HG02938 (cell line): ENCODE measurements at regions not wholly inside any gene's neighbourhood (a gene's known extent, or its start where the extent isn't known, plus 50 kb on each side); places are given as distances from the start of the nearest gene placed in this dataset.

Experiments
- ATAC-seq: cut with Tn5 transposase; IDR thresholded peaks from one replicate; pipeline ENCODE4 v1.9.1; 2021; ENCODE audit warnings: mild to moderate bottlenecking, moderate library complexity; ENCODE audit not compliant: unreplicated experiment

DNA sequence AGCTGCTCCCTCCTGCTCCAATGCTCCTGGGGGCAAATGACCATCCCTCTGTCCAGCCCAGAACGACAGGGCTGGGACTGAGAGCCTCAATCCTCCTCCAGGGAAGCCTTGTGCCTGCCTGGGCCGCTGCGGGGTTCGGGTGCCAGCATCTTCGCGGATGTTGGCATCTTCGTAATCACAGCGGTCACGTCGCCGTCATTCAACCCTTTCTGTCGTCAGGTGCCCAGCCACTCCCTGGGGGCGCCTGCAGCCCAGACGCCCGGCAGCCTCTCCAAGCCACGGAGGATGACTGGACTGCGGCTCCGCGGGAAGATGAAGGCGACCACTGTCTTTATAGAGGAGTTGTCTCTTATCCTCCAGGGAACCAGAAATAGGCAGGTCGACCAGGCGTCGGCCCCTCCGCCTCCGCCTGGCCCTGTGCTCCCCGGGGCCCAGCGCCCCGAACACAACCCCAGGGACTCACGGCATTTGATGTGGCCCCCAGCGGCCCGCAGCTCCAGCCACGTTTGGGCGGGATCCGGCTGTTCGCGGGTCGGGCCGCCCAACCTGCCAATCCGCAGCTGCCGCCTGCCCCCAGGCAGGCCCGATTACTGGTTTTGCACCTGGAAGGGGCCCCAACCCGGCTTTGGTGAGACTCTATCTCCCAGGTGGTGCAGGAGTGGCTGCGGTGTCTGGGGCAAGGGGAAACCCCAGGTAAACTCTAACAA, 113.9 kb downstream of the THNSL2 start:
- ATAC-seq: no peak

DNA sequence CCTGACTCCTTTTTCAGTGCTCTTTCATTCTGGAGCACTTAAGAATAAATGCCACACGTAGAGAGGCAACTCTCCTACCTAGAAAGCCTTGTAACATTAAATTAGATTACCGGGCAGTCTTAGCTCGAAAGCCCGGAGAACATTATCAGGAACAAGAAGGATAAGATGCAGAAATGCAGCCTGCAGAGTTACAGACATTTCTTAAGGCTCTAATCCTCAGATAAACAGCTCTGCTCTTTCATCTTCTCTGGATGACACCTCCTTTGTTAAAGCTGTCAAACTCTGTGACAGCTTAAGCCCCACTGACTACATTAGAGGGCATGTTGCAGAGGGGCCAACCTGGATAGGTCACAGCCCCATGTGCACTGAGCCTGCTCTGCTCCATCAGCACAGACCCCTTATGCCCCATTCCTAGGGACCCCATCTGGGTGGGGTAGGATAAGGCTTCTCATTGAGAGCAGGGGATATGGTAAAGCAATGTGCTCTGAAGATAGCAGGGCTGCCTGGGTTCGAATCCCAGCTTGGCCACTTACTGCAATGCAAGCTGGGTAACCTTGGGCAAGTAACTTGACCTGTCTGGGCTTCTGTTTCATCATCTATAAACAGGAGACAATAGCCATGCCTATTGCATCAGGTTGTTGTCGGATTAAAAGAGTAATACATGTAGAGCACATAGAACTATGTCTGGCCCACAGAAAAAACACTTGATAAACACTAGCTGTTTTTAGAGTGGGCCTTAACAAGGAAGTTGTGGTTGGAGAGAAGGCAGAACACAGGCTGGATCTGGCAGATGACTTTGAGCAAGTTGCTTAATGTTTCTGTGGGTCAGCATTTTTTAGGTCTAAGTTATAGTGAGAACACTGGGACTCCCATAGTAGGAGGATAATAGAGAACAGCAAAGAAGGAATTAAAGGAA, 111.4 kb downstream of the THNSL2 start:
- ATAC-seq: no peak

DNA sequence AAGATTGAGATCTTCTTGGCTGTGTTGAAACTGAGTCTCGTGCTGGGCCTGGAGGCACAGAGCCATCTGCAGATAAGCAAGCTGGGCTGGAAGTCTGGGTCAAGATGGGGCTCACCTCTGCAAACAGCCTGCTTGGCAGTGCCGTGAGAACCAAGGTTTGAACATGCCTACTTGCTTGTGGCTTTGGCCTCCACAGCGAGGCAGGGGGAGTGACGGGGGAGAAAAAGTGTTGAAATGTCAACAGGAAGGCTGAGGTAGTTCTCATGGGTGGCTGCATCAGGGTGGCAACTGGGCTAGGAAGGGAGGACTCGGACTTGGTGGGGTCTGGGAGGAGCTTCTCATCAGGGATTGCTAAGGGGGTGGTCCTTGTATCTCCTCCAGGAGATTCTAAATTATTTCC, 99.7 kb downstream of the THNSL2 start:
- ATAC-seq: no peak

DNA sequence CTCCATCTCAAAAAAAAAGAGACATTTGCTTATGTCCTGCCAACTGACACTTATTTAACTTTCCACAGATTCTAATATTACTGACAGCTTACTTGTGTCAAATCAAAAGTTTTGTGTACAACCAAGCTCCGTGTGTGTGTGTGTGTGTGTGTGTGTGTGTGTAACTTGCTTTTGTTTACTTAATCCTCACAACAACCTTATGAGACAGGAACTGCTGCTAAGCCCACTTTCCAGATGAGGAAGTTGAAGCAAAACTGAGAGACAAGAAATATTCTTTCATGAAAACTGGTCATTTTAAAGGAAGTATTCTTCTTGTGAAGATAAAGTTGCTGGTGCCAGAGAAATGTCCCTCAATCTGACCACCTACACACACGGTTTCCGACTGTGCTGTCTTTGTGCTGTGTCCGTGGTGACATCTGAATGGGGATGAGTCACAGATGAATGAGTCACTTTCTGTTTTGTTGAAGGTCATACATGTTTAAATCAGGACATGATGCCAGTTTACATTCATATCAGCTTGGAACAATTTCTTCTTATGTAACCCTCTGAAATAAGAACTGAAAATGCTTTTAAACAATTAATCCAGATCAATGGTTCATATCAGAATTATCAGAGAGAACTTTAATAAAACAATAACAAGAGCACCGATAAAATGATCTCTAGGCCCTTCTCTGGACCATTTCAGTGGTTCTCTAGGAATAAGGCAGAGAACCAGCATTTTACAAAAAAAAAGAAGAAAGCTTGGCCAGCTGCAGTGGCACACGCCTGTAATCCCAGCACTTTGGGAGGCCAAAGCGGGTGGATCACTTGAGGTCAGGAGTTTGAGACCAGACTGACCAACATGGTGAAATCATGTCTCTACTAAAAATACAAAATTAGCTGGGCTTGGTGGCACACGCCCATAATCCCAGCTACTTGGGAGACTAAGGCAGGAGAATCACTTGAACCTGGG, 95.5 kb downstream of the THNSL2 start:
- no peak for ATAC-seq

DNA sequence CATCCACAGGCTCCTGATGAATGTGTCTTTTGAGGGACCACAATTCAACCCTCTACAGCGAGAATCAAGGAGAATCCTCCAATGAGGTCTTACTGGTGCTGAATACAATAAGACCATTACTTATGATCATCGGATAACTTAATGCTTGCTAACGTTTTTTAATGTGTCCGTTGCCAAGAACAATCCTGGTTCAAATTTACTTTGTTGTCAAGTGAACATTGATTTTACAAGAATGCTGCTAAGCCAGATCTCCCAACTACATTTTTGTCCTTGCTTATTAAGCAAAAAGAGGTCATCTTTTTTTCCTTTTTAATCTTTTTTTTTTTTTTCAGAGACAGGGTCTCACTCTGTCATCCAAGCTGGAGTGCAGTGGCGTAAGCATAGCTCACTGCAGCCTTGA, 93.7 kb downstream of the THNSL2 start:
- ATAC-seq: no peak

DNA sequence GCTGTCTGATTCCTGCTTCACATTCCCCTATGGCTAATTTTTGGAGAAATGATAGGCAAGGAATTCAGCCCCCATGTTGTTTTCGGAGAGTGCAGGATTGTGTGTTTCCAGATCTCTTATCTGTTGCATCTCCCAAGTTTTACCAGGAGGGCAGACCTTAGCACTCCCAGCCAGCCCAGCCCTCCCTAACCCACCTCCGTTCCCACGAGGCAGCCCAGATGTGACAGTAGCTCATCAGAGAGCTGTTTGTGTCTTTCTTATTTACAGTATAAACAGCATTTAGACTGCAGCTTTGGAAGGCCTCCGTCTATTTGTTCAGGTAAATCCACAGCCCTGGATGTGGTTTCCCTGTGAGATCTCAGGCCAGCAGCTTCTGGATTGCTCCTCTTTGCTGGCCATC, 91.6 kb downstream of the THNSL2 start:
- no peak for ATAC-seq

DNA sequence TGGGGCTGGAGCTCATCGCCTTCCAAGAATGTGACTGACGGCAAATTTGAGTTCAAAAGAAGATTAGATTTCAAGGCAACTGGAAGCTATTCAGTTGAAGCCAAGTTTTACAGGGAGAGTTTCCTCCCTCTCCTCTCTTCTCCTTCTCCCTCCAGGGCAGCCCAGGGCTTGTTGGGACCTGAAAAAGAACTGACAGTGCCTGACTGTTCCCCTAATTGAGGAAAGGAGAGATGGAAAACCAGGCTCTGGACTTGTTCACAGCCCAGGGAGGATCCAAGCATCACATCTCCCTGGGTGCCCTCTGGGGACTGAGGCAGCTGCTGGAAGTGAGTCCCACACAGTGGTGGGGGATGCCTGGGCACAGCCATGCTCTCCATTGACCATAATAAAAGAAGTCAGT, 88.1 kb downstream of the THNSL2 start:
- no peak for ATAC-seq

DNA sequence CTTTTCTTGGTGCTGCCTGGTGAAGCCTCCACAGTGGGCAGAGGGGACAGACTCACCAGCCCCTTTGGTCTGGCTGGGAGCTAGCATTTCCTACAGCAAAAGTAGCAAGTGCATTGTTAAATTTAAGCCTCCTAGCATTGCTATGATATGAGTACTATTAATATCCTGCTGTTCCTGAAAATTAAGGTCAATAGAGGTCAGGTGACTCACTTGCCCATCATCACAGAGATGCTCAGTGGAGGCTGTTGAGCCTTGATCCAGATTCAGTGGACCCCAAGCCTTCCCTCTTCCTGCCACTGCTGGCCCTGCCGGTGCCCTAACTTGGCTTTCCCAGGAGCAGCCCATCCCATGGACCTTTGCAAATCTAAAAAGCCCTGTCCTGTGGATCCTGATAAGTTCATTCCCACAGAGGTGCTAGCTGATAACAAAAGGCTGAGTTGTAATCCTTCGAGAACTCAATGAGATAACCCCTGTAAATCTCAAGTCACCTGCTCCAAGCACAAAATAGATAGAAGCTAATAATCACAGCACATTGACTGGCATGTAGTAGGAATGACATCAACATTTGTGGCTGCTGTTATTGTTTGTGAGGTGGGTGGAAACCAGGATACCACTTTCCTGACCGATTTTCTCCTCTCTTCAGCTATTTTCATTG, 84.4 kb downstream of the THNSL2 start:
- ATAC-seq: no peak

DNA sequence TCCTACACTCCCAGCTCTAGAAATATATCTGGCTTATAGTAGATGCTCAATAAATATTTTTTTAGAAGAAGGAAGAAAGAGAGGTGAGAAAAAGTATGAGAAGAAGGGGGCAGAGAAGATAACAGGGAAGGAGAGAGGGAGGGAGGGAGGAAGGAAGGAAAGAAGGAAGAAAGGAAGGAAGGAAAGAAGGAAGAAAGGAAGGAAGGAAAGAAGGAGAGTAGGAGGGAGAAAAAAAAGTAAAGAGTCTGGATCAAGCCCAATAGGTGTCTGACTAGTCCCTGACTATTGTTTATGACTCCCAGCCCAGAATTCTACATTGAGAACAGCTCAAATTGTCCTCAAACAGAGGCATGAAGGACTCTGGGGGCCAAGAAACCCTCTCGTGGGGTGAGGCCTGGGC, 83.9 kb downstream of the THNSL2 start:
- no peak for ATAC-seq

DNA sequence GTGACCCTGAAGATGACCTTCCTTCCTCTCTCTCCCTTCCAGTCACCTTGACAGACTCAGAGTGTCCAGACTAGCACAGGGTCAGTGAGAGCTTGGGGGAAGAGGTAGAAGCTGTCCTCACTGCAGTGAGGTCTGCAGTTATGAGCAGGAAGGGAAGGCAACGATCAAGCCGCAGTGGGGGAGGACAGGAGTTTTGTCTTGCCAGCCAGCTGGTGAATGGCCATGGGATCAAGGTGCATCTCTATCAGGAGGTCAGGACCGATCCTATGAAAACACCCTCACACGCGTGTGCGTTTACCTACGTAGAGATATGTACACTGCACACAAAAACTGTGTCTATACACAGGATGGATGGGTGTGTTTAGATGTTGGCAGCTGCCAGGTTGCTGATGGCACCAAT, 83.2 kb downstream of the THNSL2 start:
- ATAC-seq: no peak

DNA sequence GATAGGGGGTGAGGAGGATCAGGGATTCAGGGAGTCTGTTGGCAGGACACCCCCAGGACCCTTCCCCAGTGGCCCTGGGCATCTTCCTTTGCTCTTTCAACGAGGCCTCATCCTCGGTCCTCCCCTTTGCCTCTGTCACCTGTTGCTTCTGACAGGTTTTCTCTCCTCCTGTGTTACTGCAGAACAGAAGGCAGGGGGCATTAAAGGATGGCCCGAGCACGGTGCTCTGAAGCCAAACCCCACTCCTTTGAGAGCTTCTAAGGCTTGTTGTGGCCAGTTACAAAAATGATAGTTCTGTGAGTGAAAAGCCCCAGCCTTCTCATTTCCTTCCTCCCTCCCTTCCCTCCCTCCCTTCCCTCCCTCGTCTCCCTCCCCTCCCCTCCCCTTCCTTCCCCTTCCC, 82.5 kb downstream of the THNSL2 start:
- ATAC-seq: no peak

DNA sequence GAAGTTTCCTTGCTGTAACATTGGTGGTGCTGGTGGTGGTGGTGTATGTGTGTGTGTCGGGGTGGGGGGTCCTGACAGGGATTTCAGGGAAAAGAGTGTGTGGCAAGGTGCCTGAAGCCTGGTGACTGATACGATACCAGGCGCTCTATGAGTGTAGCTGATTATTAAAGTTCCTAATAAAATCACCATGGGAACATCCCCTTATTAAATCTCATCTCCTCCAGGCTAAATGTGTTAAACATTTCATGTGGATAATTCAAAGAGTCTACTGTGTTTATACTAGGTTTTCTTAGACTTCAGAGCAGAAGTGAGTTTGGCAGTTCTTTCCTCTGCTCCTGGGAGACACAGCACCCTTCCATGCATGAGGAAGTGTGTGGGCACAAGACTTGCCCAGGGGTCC, 82.0 kb downstream of the THNSL2 start:
- no peak for ATAC-seq

DNA sequence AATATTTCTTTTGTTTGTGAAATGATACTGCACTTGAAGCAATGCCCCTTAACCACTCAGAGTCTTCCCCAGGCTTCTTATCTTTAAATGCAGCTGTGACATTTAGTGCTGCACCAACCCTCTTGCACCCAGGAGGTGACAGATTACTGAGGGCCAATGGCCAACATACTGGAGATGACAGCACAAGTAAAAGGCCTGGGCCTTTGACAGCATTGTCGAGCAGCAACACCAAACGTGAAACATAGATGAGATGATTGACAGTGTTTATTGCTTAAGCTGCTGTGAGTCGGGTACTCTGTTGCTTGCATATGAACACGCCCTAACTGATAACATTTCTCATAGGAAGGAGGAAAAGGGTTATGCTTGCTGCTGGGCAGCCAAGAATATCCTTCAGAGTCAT, 80.3 kb downstream of the THNSL2 start:
- no peak for ATAC-seq

DNA sequence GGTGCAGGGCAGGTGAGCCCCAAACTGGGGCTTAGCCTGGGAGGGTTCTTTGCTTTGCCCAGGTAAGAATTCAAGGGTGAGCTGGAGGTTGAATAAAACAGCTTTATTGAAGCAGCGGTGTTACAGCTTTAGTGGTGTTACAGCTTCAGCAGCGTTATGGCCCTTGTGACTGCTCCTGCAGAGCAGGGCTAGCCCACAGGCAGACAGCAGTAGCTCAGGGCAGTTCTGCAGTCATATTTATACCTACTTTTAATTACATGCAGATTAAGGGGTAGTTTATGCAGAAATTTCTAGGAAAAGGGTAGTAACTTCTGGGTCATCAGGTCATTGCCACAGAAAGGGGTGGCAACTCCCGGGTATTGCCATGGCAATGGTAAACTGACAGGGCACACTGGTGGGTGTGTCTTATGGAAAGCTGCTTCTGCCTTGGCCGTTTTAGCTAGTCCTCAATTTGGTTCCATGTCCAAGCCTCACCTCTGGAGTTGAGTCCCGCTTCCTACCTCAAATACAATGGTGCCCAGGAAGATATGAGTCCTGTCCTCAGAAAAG, 78.2 kb downstream of the THNSL2 start:
- no peak for ATAC-seq

DNA sequence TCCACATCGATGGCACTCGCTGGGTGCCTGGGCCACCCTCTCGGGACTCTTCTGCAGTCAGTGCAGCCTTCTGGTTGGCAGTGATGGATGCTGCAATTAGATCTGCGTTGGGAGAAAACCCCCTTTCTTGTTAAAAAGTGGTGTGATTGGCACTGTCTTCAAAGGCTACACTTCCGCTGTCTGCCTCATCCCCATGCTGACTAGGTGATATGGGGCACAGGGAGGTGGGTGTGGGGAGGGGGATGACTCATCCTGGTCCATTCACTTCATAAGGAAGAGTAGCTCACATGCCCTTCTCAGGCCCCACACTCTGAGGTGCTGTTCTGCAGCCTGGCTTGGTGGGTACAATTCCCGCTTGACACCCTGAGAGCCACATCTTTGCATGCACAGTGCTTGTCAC, 77.4 kb downstream of the THNSL2 start:
- no peak for ATAC-seq

DNA sequence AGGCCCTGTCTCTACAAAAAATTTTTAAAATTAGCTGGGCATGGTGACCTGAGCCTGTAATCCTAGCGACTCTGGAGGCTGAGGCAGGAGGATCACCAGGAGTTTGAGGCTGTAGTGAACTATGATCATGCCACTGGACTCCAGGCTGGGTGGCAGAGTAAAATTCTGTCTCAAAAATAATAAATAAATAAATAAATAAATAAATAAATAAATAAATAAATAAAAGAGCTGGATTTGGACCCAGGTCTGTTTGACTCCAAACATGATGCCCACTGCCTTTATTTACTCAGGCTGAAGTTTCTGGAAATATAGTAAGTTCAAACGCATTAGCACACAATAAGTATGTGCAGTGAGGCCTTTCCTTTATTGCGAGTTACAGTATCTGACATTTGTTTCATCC, 75.0 kb downstream of the THNSL2 start:
- no peak for ATAC-seq

DNA sequence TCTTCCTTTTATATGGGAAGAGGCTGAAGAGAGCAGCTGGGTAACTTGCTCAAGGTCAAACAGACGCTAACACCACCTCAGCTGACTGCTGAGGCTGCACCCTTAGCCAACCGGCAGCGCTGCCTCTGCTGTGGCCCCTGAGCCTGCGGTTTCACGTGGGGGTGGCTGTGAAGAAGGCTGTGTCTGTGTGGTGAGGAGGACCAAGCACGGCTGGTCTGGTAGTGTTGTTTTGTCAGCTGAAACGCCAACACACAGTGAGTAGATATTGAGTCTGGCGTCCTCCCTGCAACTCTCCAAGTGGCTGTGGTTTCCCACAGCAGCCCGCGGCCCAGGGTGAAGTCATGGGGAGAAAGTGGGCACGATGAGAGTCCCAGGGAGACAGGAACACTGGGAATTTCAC, 69.6 kb downstream of the THNSL2 start:
- ATAC-seq: no peak

DNA sequence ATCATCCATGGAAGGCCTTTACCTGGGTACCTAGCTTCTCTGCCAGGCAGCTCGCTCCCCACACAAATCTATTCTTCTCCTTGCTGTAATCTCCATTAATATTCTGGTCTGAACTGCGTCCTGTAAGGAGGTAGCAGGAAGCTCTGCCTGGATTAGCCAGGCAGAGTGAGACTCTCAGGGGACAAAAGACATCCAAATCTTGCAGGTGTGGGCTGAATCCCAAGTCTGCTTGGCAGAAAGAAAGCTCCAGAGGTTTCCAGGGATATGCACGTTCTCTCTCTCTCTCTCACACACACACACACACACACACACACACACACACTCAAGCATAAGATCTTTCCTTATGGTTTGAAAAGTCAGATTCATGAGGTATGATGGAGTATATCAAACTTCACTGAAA, 66.5 kb downstream of the THNSL2 start:
- ATAC-seq: no peak
